ENCODE measurements at regions not wholly inside any gene's neighbourhood (a gene's known extent, or its start where the extent isn't known, plus 50 kb on each side); places are given as distances from the start of the nearest gene placed in this dataset.

- Mint-ChIP-seq H3K27me3 (ENCODE audit: low read depth) (peaks cover 4% of the 10 kb centered on the region), H3K27ac (no peak overlapping the region), H3K4me3 (no peak overlapping the region), H3K4me1 (no peaks in the 10 kb centered on the region), H3K9me3 (peaks cover 24% of the 10 kb centered on the region), H3K36me3 (ENCODE audit: low read depth) (no peaks in the 10 kb centered on the region)
- no peak for TF ChIP-seq CTCF (IDR thresholded peaks at IDR 0.05; ENCODE audit: unreplicated experiment in 3 of 3)
These were observed 68.5 kb upstream of the RGS6 start for GRCh38 chr14:71863766-71864165.
